ENCODE measurements at regions not wholly inside any gene's neighbourhood (a gene's known extent, or its start where the extent isn't known, plus 50 kb on each side); places are given as distances from the start of the nearest gene placed in this dataset.

GRCh38 chr9:86830356-86830755, 117.0 kb downstream of the GAS1 start:
- TF ChIP-seq CTCF (IDR thresholded peaks at IDR 0.05; ENCODE audit: poor library complexity) (no peak), EZH2 (IDR thresholded peaks at IDR 0.05; ENCODE audit: borderline replicate concordance) (no peak), EZH2phosphoT487 (IDR thresholded peaks at IDR 0.05; ENCODE audit: low read depth, severe bottlenecking, unreplicated experiment) (no peak)

Data from hepatocyte (in vitro differentiated cells).